GM23248 (cell line): ENCODE measurements at regions not wholly inside any gene's neighbourhood (a gene's known extent, or its start where the extent isn't known, plus 50 kb on each side); places are given as distances from the start of the nearest gene placed in this dataset.
"Not testable (repeated sequence)": the region's sequence is repeated elsewhere in the genome, so short reads cannot be mapped to it uniquely, and the experiment has no call there.

Experiments used
- DNase-seq: peaks from one replicate; pipeline ENCODE4 v3.0.0-alpha.2; 2015
- H2AFZ ChIP-seq: fragments of 200-600 bp; sonication (generic); 2 replicates; pipeline ENCODE4 v1.6.1; 2016; ENCODE audit warnings: antibody characterized with exemption
- H3F3A ChIP-seq: fragments of 200-600 bp; sonication (generic); 2 replicates; pipeline ENCODE4 v1.6.1; 2016; ENCODE audit warnings: mild to moderate bottlenecking, antibody characterized with exemption, mixed run types; ENCODE audit not compliant: insufficient read depth
- H3K27ac ChIP-seq: fragments of 200-600 bp; sonication (generic); 2 replicates; pipeline ENCODE4 v1.5.1; 2016; ENCODE audit warnings: mild to moderate bottlenecking
- H3K27me3 ChIP-seq: fragments of 200-600 bp; sonication (generic); replicated peaks from 2 replicates; pipeline ENCODE4 v1.6.1; 2016; ENCODE audit warnings: mild to moderate bottlenecking; ENCODE audit not compliant: insufficient read depth
- H3K36me3 ChIP-seq: fragments of 200-600 bp; sonication (generic); 2 replicates; pipeline ENCODE4 v1.6.1; 2016; ENCODE audit warnings: low read depth, mild to moderate bottlenecking
- H3K4me1 ChIP-seq: fragments of 200-600 bp; sonication (generic); 2 replicates; pipeline ENCODE4 v1.6.1; 2016; ENCODE audit warnings: mild to moderate bottlenecking; ENCODE audit not compliant: insufficient read depth
- H3K4me2 ChIP-seq: fragments of 200-600 bp; sonication (generic); one replicate; pipeline ENCODE4 v1.6.1; 2016; ENCODE audit warnings: mild to moderate bottlenecking; ENCODE audit not compliant: unreplicated experiment
- H3K4me3 ChIP-seq: fragments of 200-600 bp; sonication (generic); 2 replicates; pipeline ENCODE4 v1.5.1; 2016; ENCODE audit warnings: mild to moderate bottlenecking
- H3K79me2 ChIP-seq: fragments of 200-600 bp; sonication (generic); 2 replicates; pipeline ENCODE4 v1.6.1; 2016; ENCODE audit warnings: mild to moderate bottlenecking; ENCODE audit not compliant: insufficient read depth
- H3K9ac ChIP-seq: fragments of 200-600 bp; sonication (generic); 2 replicates; pipeline ENCODE4 v1.6.1; 2016; ENCODE audit warnings: mild to moderate bottlenecking
- H3K9me2 ChIP-seq: fragments of 200-600 bp; sonication (generic); 2 replicates; pipeline ENCODE4 v1.6.1; 2016; ENCODE audit warnings: mixed run types, mild to moderate bottlenecking, moderate library complexity; ENCODE audit not compliant: insufficient read depth
- H3K9me3 ChIP-seq: fragments of 200-600 bp; sonication (generic); one replicate; pipeline ENCODE4 v1.6.1; 2017; ENCODE audit warnings: low read depth
- H4K20me1 ChIP-seq: fragments of 200-600 bp; sonication (generic); 2 replicates; pipeline ENCODE4 v1.6.0; 2016; ENCODE audit not compliant: insufficient read depth
- EZH2 ChIP-seq: fragments of 200-600 bp; sonication (generic); IDR thresholded peaks from 2 replicates; pipeline ENCODE4 v1.6.1; 2018; ENCODE audit warnings: antibody characterized with exemption, mild to moderate bottlenecking; ENCODE audit not compliant: insufficient read depth, poor library complexity, severe bottlenecking
- EZH2phosphoT487 ChIP-seq: fragments of 200-600 bp; sonication (generic); IDR thresholded peaks from 2 replicates; pipeline ENCODE4 v1.6.1; 2018; ENCODE audit warnings: antibody characterized with exemption, moderate library complexity, mild to moderate bottlenecking, low read depth; ENCODE audit not compliant: insufficient read depth
- WGBS, 2 experiments: methylation state at CpG; one replicate each; pipeline ENCODE4 v1.1.6; 2015 to 2017; ENCODE audit warnings: low lambda C conversion rate in 2 of 2, low coverage in 1 of 2; ENCODE audit errors: missing lambda C conversion rate in 2 of 2; 5-methylcytosine and 5-hydroxymethylcytosine counted together
- in situ Hi-C: fragments of 300-500 bp; cut with MboI; formaldehyde crosslinking; loops from 2 replicates; pipeline ENCODE4 v1.15.0; 2020

GRCh38 chr9:74412236-74412979 lies 84.7 kb upstream of the RORB start:
- Histone ChIP-seq H3K27ac (no peak overlapping the region), H3K9me3 (no peaks in the 10 kb centered on the region), H3K36me3 (no peaks in the 10 kb centered on the region), H3K79me2 (no peaks in the 10 kb centered on the region), H3K9ac (no peak overlapping the region), H3K4me3 (no peak overlapping the region), H4K20me1 (no peaks in the 10 kb centered on the region), H3K4me2 (no peak overlapping the region), H3F3A (no peaks in the 10 kb centered on the region), H3K4me1 (no peaks in the 10 kb centered on the region), H2AFZ (no peak overlapping the region), H3K27me3 (no peaks in the 10 kb centered on the region), H3K9me2 (no peaks in the 10 kb centered on the region)
- DNase-seq: no peak
- in situ Hi-C loops: no loop called here
- TF ChIP-seq EZH2 (no peak), EZH2phosphoT487 (no peak)
- 11 to 17% methylated on average over 3 of the region's 3 CpGs for WGBS, 2 experiments

GRCh38 chr9:74413876-74414275 lies 83.3 kb upstream of the RORB start:
- Histone ChIP-seq H3K9ac (no peak overlapping the region), H3K4me3 (no peak overlapping the region), H3K79me2 (no peaks in the 10 kb centered on the region), H3K27me3 (no peaks in the 10 kb centered on the region), H3K4me2 (no peak overlapping the region), H4K20me1 (no peaks in the 10 kb centered on the region), H2AFZ (no peak overlapping the region), H3K9me3 (no peaks in the 10 kb centered on the region), H3K27ac (no peak overlapping the region), H3K4me1 (no peaks in the 10 kb centered on the region), H3F3A (no peaks in the 10 kb centered on the region), H3K9me2 (no peaks in the 10 kb centered on the region), H3K36me3 (no peaks in the 10 kb centered on the region)
- in situ Hi-C loops: no loop called here
- WGBS, 2 experiments: 35 to 40% methylated on average over 1 of the region's 1 CpG
- TF ChIP-seq EZH2phosphoT487 (no peak), EZH2 (no peak)
- no peak for DNase-seq

- Histone ChIP-seq H3K27ac (no peak overlapping the region), H3K36me3 (no peaks in the 10 kb centered on the region), H3K27me3 (no peaks in the 10 kb centered on the region), H3K4me3 (no peak overlapping the region), H3K9me2 (no peaks in the 10 kb centered on the region), H3K79me2 (no peaks in the 10 kb centered on the region), H3K4me1 (no peaks in the 10 kb centered on the region), H3F3A (no peaks in the 10 kb centered on the region), H3K9ac (no peak overlapping the region), H2AFZ (no peak overlapping the region), H4K20me1 (no peaks in the 10 kb centered on the region), H3K9me3 (no peaks in the 10 kb centered on the region), H3K4me2 (no peak overlapping the region)
- in situ Hi-C loops: no loop called here
- no peak for DNase-seq
- no peak for TF ChIP-seq EZH2phosphoT487
- TF ChIP-seq EZH2: no peak
- WGBS, 2 experiments: 32% methylated on average over 1 of the region's 1 CpG
These were observed 82.8 kb upstream of the RORB start for GRCh38 chr9:74414325-74414724.

- Histone ChIP-seq H3K9ac (no peak overlapping the region), H3K9me2 (no peaks in the 10 kb centered on the region), H3K36me3 (no peaks in the 10 kb centered on the region), H3K4me1 (no peaks in the 10 kb centered on the region), H3F3A (no peaks in the 10 kb centered on the region), H3K27me3 (no peaks in the 10 kb centered on the region), H3K27ac (no peak overlapping the region), H2AFZ (no peak overlapping the region), H3K4me3 (no peak overlapping the region), H3K9me3 (no peaks in the 10 kb centered on the region), H4K20me1 (no peaks in the 10 kb centered on the region), H3K4me2 (no peak overlapping the region), H3K79me2 (no peaks in the 10 kb centered on the region)
- in situ Hi-C loops: no loop called here
- TF ChIP-seq EZH2 (no peak), EZH2phosphoT487 (no peak)
- no peak for DNase-seq
These were observed 81.1 kb upstream of the RORB start for GRCh38 chr9:74415995-74416394.

- 41 to 59% methylated on average over 5 to 16 of the region's 16 CpGs for WGBS, 2 experiments
- H2AFZ ChIP-seq, H3K9me2 ChIP-seq, H3K9me3 ChIP-seq, H3F3A ChIP-seq, H3K36me3 ChIP-seq, H4K20me1 ChIP-seq, H3K27ac ChIP-seq, H3K27me3 ChIP-seq, H3K9ac ChIP-seq, DNase-seq, H3K4me3 ChIP-seq, H3K4me1 ChIP-seq, H3K4me2 ChIP-seq, in situ Hi-C loops, H3K79me2 ChIP-seq: not testable (repeated sequence)
These were observed 72.6 kb upstream of the RORB start for GRCh38 chr9:74424488-74424887.
